HEK293 (cell line): ENCODE measurements at regions not wholly inside any gene's neighbourhood (a gene's known extent, or its start where the extent isn't known, plus 50 kb on each side); places are given as distances from the start of the nearest gene placed in this dataset.
A peak's percentile ranks its signal among the peaks of the same experiment; 100 is the strongest.

ENCODE experiments used
- CTCF ChIA-PET: fragments of 350-600 bp; formaldehyde crosslinking; extraction: SDS; loops from one replicate; lab custom pipeline; 2021; ENCODE audit warnings: antibody characterized with exemption; lab: Yijun Ruan, JAX
- POLR2A ChIA-PET: fragments of 300-600 bp; formaldehyde crosslinking; extraction: SDS; loops from one replicate; lab custom pipeline; 2020; ENCODE audit warnings: antibody characterized with exemption, inconsistent platforms; lab: Yijun Ruan, JAX
- H3K27ac ChIP-seq: fragments of 200-500 bp; sonication (Bioruptor generic); 2 replicates; pipeline ENCODE4 v1.5.1; 2014; ENCODE audit warnings: low read depth, low read length, control low read depth, inconsistent platforms; ENCODE audit errors: extremely low read depth
- H3K36me3 ChIP-seq, 2 experiments: fragments of 200-500 bp in 1 of 2; sonication (Bioruptor generic) in 1 of 2; 1 replicate in 1 of 2; 2 replicates in 1 of 2; pipeline ENCODE4 v1.5.1; 2014 to 2017; ENCODE audit warnings: inconsistent platforms in 2 of 2, low read length in 2 of 2; ENCODE audit not compliant: control insufficient read depth in 2 of 2, insufficient read depth in 1 of 2
- H3K4me1 ChIP-seq: fragments of 200-500 bp; sonication (Bioruptor generic); 2 replicates; pipeline ENCODE4 v1.5.1; 2014; ENCODE audit warnings: mild to moderate bottlenecking, low read length, inconsistent platforms; ENCODE audit not compliant: control insufficient read depth, insufficient read depth
- H3K4me3 ChIP-seq: 2 replicates; pipeline ENCODE4 v1.5.1; 2011; ENCODE audit warnings: low read depth, mild to moderate bottlenecking, control low read depth, low read length, moderate library complexity
- H3K9me3 ChIP-seq: fragments of 200-500 bp; sonication (Bioruptor generic); 2 replicates; pipeline ENCODE4 v1.5.1; 2014; ENCODE audit warnings: low read depth, low read length, inconsistent platforms; ENCODE audit not compliant: control insufficient read depth, insufficient read depth
- ATF2 ChIP-seq: fragments of 450-650 bp; formaldehyde crosslinking; IDR thresholded peaks from 2 replicates; pipeline ENCODE4 v1.5.1; 2016; ENCODE audit warnings: missing biosample characterization, missing genetic modification characterization, low read depth
- KLF17 ChIP-seq: fragments of 450-650 bp; formaldehyde crosslinking; IDR thresholded peaks from 2 replicates; pipeline ENCODE4 v1.5.1; 2016; ENCODE audit warnings: missing biosample characterization, missing genetic modification characterization
- OSR2 ChIP-seq: fragments of 450-650 bp; formaldehyde crosslinking; IDR thresholded peaks from 2 replicates; pipeline ENCODE4 v1.5.1; 2016; ENCODE audit warnings: missing biosample characterization, missing genetic modification characterization
- PRDM6 ChIP-seq: fragments of 450-650 bp; formaldehyde crosslinking; IDR thresholded peaks from 2 replicates; pipeline ENCODE4 v1.5.1; 2017; ENCODE audit warnings: missing biosample characterization, missing genetic modification characterization
- ZBTB26 ChIP-seq: fragments of 450-650 bp; formaldehyde crosslinking; optimal IDR thresholded peaks from 2 replicates; pipeline ENCODE3; 2016; ENCODE audit warnings: missing biosample characterization, mild to moderate bottlenecking, missing genetic modification characterization
- ZNF266 ChIP-seq: fragments of 450-650 bp; formaldehyde crosslinking; IDR thresholded peaks from 2 replicates; pipeline ENCODE4 v1.5.1; 2016; ENCODE audit warnings: missing biosample characterization, missing genetic modification characterization, low read depth
- ZNF394 ChIP-seq: fragments of 450-650 bp; formaldehyde crosslinking; IDR thresholded peaks from 2 replicates; pipeline ENCODE4 v1.5.1; 2016; ENCODE audit warnings: missing biosample characterization, missing genetic modification characterization, mild to moderate bottlenecking, moderate library complexity, borderline replicate concordance
- ZNF404 ChIP-seq: fragments of 450-650 bp; formaldehyde crosslinking; IDR thresholded peaks from 2 replicates; pipeline ENCODE4 v1.5.1; 2017; ENCODE audit warnings: missing biosample characterization, missing genetic modification characterization
- ZNF48 ChIP-seq: fragments of 450-650 bp; formaldehyde crosslinking; IDR thresholded peaks from 2 replicates; pipeline ENCODE4 v1.5.1; 2016; ENCODE audit warnings: missing biosample characterization, missing genetic modification characterization
- ZNF529 ChIP-seq: fragments of 450-650 bp; formaldehyde crosslinking; IDR thresholded peaks from 2 replicates; pipeline ENCODE4 v1.5.1; 2017; ENCODE audit warnings: missing genetic modification characterization, missing biosample characterization; ENCODE audit not compliant: insufficient replicate concordance
- ZNF549 ChIP-seq: fragments of 450-650 bp; IDR thresholded peaks from 2 replicates; pipeline ENCODE4 v1.5.1; 2018; ENCODE audit warnings: missing biosample characterization, missing genetic modification characterization, mild to moderate bottlenecking, inconsistent platforms, moderate library complexity
- ZNF621 ChIP-seq: fragments of 450-650 bp; formaldehyde crosslinking; IDR thresholded peaks from 2 replicates; pipeline ENCODE4 v1.5.1; 2017; ENCODE audit warnings: missing biosample characterization, missing genetic modification characterization
- ZNF660 ChIP-seq: fragments of 450-650 bp; IDR thresholded peaks from 2 replicates; pipeline ENCODE4 v1.5.1; 2018; ENCODE audit warnings: missing biosample characterization, mild to moderate bottlenecking, missing genetic modification characterization
- ZSCAN5A ChIP-seq: fragments of 450-650 bp; formaldehyde crosslinking; IDR thresholded peaks from 2 replicates; pipeline ENCODE4 v1.5.1; 2016; ENCODE audit warnings: missing biosample characterization, missing genetic modification characterization

- CTCF ChIA-PET, result no interaction called here
- no peaks in the 10 kb centered on the region for H3K36me3 ChIP-seq
- TF ChIP-seq ZSCAN5A (tag by site-specific recombination) (no peak), KLF17 (tag by site-specific recombination) (no peak), ZNF549 (tag by site-specific recombination) (no peak), ZNF621 (tag by site-specific recombination) (no peak), ZNF404 (tag by site-specific recombination) (no peak), ZNF529 (tag by site-specific recombination) (no peak), ZNF660 (tag by site-specific recombination) (no peak), OSR2 (no peak), ZNF48 (tag by site-specific recombination) (no peak), ZNF266 (tag by site-specific recombination) (no peak), ZNF394 (tag by site-specific recombination) (no peak), ZBTB26 (tag by site-specific recombination) (no peak)
- no peaks in the 10 kb centered on the region for H3K4me1 ChIP-seq
- POLR2A ChIA-PET, result no interaction called here
- H3K27ac ChIP-seq, result no peak overlapping the region
- no peaks in the 10 kb centered on the region for H3K9me3 ChIP-seq
- no peak overlapping the region for H3K4me3 ChIP-seq
These were observed 50.8 kb upstream of the PTHLH start for GRCh38 chr12:28023156-28023887.

GRCh38 chr12:28024231-28024995 lies 51.9 kb upstream of the PTHLH start:
- no peaks in the 10 kb centered on the region for H3K4me1 ChIP-seq
- ChIA-PET CTCF (no interaction called here), POLR2A (no interaction called here)
- no peaks in the 10 kb centered on the region for H3K9me3 ChIP-seq
- no peak overlapping the region for H3K27ac ChIP-seq
- no peak overlapping the region for H3K4me3 ChIP-seq
- TF ChIP-seq PRDM6 (tag by site-specific recombination) (no peak), ATF2 (tag by site-specific recombination) (peak; percentile 67)
- no peaks in the 10 kb centered on the region for H3K36me3 ChIP-seq
